ENCODE measurements at regions not wholly inside any gene's neighbourhood (a gene's known extent, or its start where the extent isn't known, plus 50 kb on each side); places are given as distances from the start of the nearest gene placed in this dataset.
A peak's percentile ranks its signal among the peaks of the same experiment; 100 is the strongest.
"Not testable (repeated sequence)": the region's sequence is repeated elsewhere in the genome, so short reads cannot be mapped to it uniquely, and the experiment has no call there.

DNA sequence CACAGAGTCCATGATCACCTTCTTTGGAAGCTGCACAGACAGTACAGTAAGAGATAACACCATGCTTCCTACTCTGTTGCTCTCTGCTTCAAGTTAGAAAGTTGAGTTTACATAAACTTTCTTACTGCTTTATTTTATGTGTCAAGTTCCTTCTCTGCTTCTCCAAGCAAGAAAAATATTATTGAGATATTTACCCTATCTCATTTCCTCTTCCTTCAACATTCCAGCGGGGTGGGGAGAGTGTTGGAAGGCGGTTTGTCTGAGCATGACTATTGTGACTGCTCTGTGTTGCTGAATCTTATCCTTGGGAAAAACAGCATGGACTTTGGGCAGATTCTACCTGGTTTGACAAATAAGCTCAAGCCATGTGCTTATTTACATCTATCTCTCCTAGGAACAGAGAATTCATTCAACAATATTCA, 66.9 kb upstream of the EPB41L4A start:
- CTCF ChIA-PET = no interaction called here

DNA sequence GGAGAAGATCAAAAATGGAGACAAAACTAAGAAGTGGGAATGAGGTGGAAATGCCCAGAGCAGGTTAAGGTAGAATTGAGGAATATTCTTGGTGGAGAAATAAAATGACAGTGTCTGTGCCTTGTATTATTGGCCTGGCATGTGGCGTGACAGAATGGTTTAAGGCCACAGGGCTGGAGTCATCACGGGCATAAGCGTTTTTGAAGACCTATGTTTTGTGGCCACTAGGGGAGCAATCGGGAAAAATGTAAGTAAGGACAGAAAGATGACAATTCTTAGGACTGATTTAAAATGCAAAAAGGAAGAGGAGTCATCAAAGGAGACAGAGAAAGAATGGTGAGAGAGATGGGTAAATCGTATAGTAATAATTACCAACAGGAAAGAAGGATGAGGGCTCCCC, 72.2 kb upstream of the EPB41L4A start:
- Histone ChIP-seq H3K4me1 (no peaks in the 10 kb centered on the region), H3K27me3 (replicated peaks; ENCODE audit: control insufficient read depth, insufficient read depth, low read length) (no peaks in the 10 kb centered on the region), H3K9me3 (no peaks in the 10 kb centered on the region), H3K4me3 (ENCODE audit: low read depth, low read length) (no peak overlapping the region), H3K36me3 (ENCODE audit: control insufficient read depth, insufficient read depth, low read length) (no peaks in the 10 kb centered on the region)
- DNase-seq = no peak
- Mint-ChIP-seq H3K9me3 (ENCODE audit: unreplicated experiment) (peaks cover 7% of the 10 kb centered on the region), H3K4me3 (ENCODE audit: unreplicated experiment) (no peak overlapping the region), H3K36me3 (ENCODE audit: insufficient read depth, unreplicated experiment) (no peaks in the 10 kb centered on the region), H3K27me3 (ENCODE audit: insufficient read depth, unreplicated experiment) (peaks cover 9% of the 10 kb centered on the region), H3K27ac (ENCODE audit: unreplicated experiment) (no peak overlapping the region), H3K4me1 (ENCODE audit: low read depth, unreplicated experiment) (no peaks in the 10 kb centered on the region)
- POLR2A ChIA-PET = no interaction called here
- TF ChIP-seq, protein P1, sequence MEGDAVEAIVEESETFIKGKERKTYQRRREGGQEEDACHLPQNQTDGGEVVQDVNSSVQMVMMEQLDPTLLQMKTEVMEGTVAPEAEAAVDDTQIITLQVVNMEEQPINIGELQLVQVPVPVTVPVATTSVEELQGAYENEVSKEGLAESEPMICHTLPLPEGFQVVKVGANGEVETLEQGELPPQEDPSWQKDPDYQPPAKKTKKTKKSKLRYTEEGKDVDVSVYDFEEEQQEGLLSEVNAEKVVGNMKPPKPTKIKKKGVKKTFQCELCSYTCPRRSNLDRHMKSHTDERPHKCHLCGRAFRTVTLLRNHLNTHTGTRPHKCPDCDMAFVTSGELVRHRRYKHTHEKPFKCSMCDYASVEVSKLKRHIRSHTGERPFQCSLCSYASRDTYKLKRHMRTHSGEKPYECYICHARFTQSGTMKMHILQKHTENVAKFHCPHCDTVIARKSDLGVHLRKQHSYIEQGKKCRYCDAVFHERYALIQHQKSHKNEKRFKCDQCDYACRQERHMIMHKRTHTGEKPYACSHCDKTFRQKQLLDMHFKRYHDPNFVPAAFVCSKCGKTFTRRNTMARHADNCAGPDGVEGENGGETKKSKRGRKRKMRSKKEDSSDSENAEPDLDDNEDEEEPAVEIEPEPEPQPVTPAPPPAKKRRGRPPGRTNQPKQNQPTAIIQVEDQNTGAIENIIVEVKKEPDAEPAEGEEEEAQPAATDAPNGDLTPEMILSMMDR (IDR thresholded peaks at IDR 0.05; ENCODE audit: insufficient read depth in 1 of 2, low read depth in 1 of 2, low read length in 1 of 2, severe bottlenecking in 1 of 2, unreplicated experiment in 1 of 2) = peak; percentile 50
- intact Hi-C loops (cut with micrococcal nuclease; ENCODE audit: unreplicated experiment) = loop anchor here (10.0 kb wide), 1 partner anchor 276 kb away; no protein-coding TSS in a partner anchor
- CTCF ChIA-PET = no interaction called here
- no TSS peak for BruUV-seq (replicated peaks)

More for the DNA sequence above, 66.9 kb upstream of the EPB41L4A start:
- Histone ChIP-seq H3K36me3 (ENCODE audit: control insufficient read depth, insufficient read depth, low read length) (no peaks in the 10 kb centered on the region), H3K9me3 (no peaks in the 10 kb centered on the region), H3K27me3 (replicated peaks; ENCODE audit: control insufficient read depth, insufficient read depth, low read length) (no peaks in the 10 kb centered on the region), H3K4me1 (no peaks in the 10 kb centered on the region), H3K4me3 (ENCODE audit: low read depth, low read length) (no peak overlapping the region)
- TF ChIP-seq, protein P1 (IDR thresholded peaks at IDR 0.05; ENCODE audit: insufficient read depth in 1 of 2, low read depth in 1 of 2, low read length in 1 of 2, severe bottlenecking in 1 of 2, unreplicated experiment in 1 of 2) = no peak
- DNase-seq = no peak
- H3K27ac Mint-ChIP-seq (ENCODE audit: unreplicated experiment) = no peak overlapping the region
- intact Hi-C loops (cut with micrococcal nuclease; ENCODE audit: unreplicated experiment) = no loop called here
- peaks cover 5% of the 10 kb centered on the region for H3K27me3 Mint-ChIP-seq (ENCODE audit: insufficient read depth, unreplicated experiment)
- H3K4me3 Mint-ChIP-seq (ENCODE audit: unreplicated experiment) = no peak overlapping the region
- no peaks in the 10 kb centered on the region for H3K36me3 Mint-ChIP-seq (ENCODE audit: insufficient read depth, unreplicated experiment)
- peaks cover 5% of the 10 kb centered on the region for H3K9me3 Mint-ChIP-seq (ENCODE audit: unreplicated experiment)
- no peaks in the 10 kb centered on the region for H3K4me1 Mint-ChIP-seq (ENCODE audit: low read depth, unreplicated experiment)
- BruUV-seq (replicated peaks) = no TSS peak
- POLR2A ChIA-PET = no interaction called here

DNA sequence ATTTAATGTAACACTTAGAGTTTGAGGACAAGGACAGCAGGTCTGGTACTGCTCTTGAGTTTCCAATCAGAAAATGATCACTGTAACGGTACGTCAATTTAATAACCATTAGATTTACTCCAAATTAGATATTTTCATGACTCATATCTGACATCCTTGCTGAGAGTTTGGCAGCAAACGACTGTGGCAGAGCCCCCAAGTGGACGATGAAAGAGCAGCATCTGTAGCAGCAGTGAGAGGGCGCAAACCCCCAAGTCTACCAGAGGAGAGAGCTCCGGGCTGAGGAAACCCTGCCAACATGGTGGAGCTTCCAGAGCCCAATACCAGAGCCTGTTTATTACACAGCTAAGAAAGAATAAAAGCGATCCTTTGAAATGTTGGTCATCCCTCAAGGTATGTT, 73.2 kb upstream of the EPB41L4A start:
- Mint-ChIP-seq H3K4me3 (ENCODE audit: unreplicated experiment) (no peak overlapping the region), H3K36me3 (ENCODE audit: insufficient read depth, unreplicated experiment) (no peaks in the 10 kb centered on the region), H3K27ac (ENCODE audit: unreplicated experiment) (no peak overlapping the region), H3K27me3 (ENCODE audit: insufficient read depth, unreplicated experiment) (peaks cover 9% of the 10 kb centered on the region), H3K4me1 (ENCODE audit: low read depth, unreplicated experiment) (no peaks in the 10 kb centered on the region), H3K9me3 (ENCODE audit: unreplicated experiment) (peaks cover 7% of the 10 kb centered on the region)
- Histone ChIP-seq H3K4me3 (ENCODE audit: low read depth, low read length) (no peak overlapping the region), H3K27me3 (replicated peaks; ENCODE audit: control insufficient read depth, insufficient read depth, low read length) (no peaks in the 10 kb centered on the region), H3K36me3 (ENCODE audit: control insufficient read depth, insufficient read depth, low read length) (no peaks in the 10 kb centered on the region), H3K9me3 (no peaks in the 10 kb centered on the region), H3K4me1 (no peaks in the 10 kb centered on the region)
- intact Hi-C loops (cut with micrococcal nuclease; ENCODE audit: unreplicated experiment) = loop anchor here (1.0 to 10.0 kb wide), 2 partner anchors 215 to 277 kb away; no protein-coding TSS in a partner anchor
- POLR2A ChIA-PET = no interaction called here
- no TSS peak for BruUV-seq (replicated peaks)
- DNase-seq = peak; percentile 48 to 52
- CTCF ChIA-PET = no interaction called here
- TF ChIP-seq, protein P1 (IDR thresholded peaks at IDR 0.05; ENCODE audit: insufficient read depth in 1 of 2, low read depth in 1 of 2, low read length in 1 of 2, severe bottlenecking in 1 of 2, unreplicated experiment in 1 of 2) = peak; percentile 39 to 70

DNA sequence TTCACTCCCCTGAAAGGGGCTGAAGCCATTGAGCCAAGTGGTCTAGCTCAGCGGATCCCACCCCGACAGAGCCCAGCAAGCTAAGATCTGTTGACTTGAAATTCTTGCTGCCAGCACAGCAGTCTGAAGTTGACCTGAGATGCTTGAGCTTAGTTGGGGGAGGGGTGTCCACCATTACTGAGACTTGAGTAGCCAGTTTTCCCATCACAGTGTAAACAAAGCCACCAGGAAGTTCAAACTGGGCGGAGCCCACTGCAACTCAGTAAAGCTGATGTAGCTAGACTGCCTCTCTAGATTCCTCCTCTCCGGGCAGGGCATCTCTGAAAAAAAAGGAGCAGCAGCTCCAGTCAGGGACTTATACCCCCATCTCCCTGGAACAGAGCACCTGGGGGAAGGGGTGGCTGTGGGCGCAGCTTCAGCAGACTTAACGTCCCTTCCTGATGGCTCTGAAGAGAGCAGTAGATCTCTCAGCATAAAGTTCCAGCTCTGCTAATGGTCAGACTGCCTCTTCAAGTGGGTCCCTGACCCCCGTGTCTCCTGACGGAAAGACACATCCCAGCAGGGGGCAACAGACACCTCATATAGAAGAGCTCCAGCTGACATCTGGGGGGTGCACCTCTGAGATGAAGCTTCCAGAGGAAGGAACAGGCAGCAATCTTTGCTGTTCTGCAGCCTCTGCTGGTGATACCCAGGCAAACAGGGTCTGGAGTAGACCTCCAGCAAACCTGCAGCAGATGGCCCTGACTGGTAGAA, 84.8 kb upstream of the EPB41L4A start:
- H3K27ac Mint-ChIP-seq (ENCODE audit: unreplicated experiment); POLR2A ChIA-PET; H3K9me3 ChIP-seq; H3K27me3 ChIP-seq (replicated peaks; ENCODE audit: control insufficient read depth, insufficient read depth, low read length); BruUV-seq (replicated peaks); H3K36me3 Mint-ChIP-seq (ENCODE audit: insufficient read depth, unreplicated experiment); H3K4me1 ChIP-seq; H3K4me1 Mint-ChIP-seq (ENCODE audit: low read depth, unreplicated experiment); H3K36me3 ChIP-seq (ENCODE audit: control insufficient read depth, insufficient read depth, low read length); H3K4me3 ChIP-seq (ENCODE audit: low read depth, low read length); H3K4me3 Mint-ChIP-seq (ENCODE audit: unreplicated experiment); intact Hi-C loops (cut with micrococcal nuclease; ENCODE audit: unreplicated experiment); H3K9me3 Mint-ChIP-seq (ENCODE audit: unreplicated experiment): not testable (repeated sequence)
- H3K27me3 Mint-ChIP-seq (ENCODE audit: insufficient read depth, unreplicated experiment) = peaks cover 11% of the 10 kb centered on the region
- CTCF ChIA-PET = interaction anchor here (0.6 kb wide), 1 partner anchor 14 kb away, joined by 3 read pairs; no protein-coding TSS in a partner anchor
- DNase-seq = peak; percentile 39 to 52

DNA sequence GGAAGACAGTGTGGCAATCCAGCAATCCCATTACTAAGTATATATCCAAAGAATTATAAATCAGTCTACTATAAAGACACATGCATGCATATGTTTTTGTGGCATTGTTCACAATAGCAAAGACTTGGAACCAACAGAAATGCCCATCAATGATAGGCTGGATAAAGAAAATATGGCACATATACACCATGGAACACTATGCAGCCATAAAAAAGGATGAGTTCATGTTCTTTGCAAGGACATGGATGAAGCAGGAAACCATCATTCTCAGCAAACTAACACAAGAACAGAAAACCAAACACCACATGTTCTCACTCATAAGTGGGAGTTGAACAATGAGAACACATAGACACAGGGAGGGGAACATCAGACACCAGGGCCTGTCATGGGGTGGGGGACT, 90.0 kb upstream of the EPB41L4A start:
- H3K4me3 ChIP-seq (ENCODE audit: low read depth, low read length); H3K27me3 ChIP-seq (replicated peaks; ENCODE audit: control insufficient read depth, insufficient read depth, low read length); H3K36me3 ChIP-seq (ENCODE audit: control insufficient read depth, insufficient read depth, low read length); H3K27me3 Mint-ChIP-seq (ENCODE audit: insufficient read depth, unreplicated experiment); H3K36me3 Mint-ChIP-seq (ENCODE audit: insufficient read depth, unreplicated experiment); POLR2A ChIA-PET; intact Hi-C loops (cut with micrococcal nuclease; ENCODE audit: unreplicated experiment); DNase-seq; CTCF ChIA-PET; H3K4me1 Mint-ChIP-seq (ENCODE audit: low read depth, unreplicated experiment); H3K9me3 Mint-ChIP-seq (ENCODE audit: unreplicated experiment); H3K27ac Mint-ChIP-seq (ENCODE audit: unreplicated experiment); BruUV-seq (replicated peaks); H3K4me1 ChIP-seq; H3K4me3 Mint-ChIP-seq (ENCODE audit: unreplicated experiment); H3K9me3 ChIP-seq: not testable (repeated sequence)
